ENCODE measurements at regions not wholly inside any gene's neighbourhood (a gene's known extent, or its start where the extent isn't known, plus 50 kb on each side); places are given as distances from the start of the nearest gene placed in this dataset.

GRCh38 chr21:28230559-28230958 lies 762.1 kb downstream of the LTN1 start:
- Histone ChIP-seq H4K20me1 (ENCODE audit: insufficient read depth, low read length) (no peaks in the 10 kb centered on the region), H3K79me2 (ENCODE audit: insufficient read depth, low read length) (no peaks in the 10 kb centered on the region), H3K27me3 (ENCODE audit: insufficient read depth, low read length, poor library complexity) (no peaks in the 10 kb centered on the region), H3K4me1 (ENCODE audit: insufficient read depth, low read length) (no peaks in the 10 kb centered on the region), H3K4me3 (ENCODE audit: low read depth in 1 of 2, low read length in 2 of 2) (no peak overlapping the region), H3K9me3 (ENCODE audit: insufficient read depth, low read length, severe bottlenecking) (no peaks in the 10 kb centered on the region), H2AFZ (ENCODE audit: low read depth, low read length) (no peak overlapping the region), H3K27ac (ENCODE audit: low read length) (no peak overlapping the region), H3K9ac (ENCODE audit: low read depth, low read length) (no peak overlapping the region), H3K4me2 (ENCODE audit: insufficient read depth, low read length) (no peak overlapping the region), H3K36me3 (ENCODE audit: insufficient read depth, low read length) (no peaks in the 10 kb centered on the region)
- DNase-seq, result no peak
- TF ChIP-seq CTCF (IDR thresholded peaks at IDR 0.05; ENCODE audit: borderline replicate concordance, extremely low read depth, low read length, poor library complexity, severe bottlenecking) (no peak), EZH2 (IDR thresholded peaks at IDR 0.05; ENCODE audit: borderline replicate concordance, low read depth, low read length, severe bottlenecking) (no peak)
- ATAC-seq (ENCODE audit: insufficient read depth, low read depth), result no peak

DNA sequence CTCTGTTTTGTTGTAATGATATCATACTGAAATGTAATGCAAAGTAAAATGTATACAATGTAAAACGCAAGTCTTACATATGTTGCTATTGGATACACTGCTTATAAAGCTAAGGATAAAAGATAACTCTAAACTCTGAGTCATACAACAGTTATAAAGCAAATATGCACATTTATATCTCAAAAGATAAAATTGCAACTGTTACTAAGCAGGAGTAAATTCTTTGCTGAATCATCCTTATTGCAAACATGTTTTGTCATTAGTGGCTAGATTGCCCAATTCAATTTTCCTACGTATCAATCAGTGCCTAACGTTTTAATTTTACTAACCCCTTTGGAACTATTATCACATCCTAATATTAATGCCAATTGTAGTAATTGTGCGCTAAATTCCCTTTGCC lies 762.9 kb downstream of the LTN1 start:
- H2AFZ ChIP-seq (ENCODE audit: low read depth, low read length), result no peak overlapping the region
- no peaks in the 10 kb centered on the region for H3K9me3 ChIP-seq (ENCODE audit: insufficient read depth, low read length, severe bottlenecking)
- H3K79me2 ChIP-seq (ENCODE audit: insufficient read depth, low read length), result no peaks in the 10 kb centered on the region
- no peak overlapping the region for H3K27ac ChIP-seq (ENCODE audit: low read length)
- no peak overlapping the region for H3K9ac ChIP-seq (ENCODE audit: low read depth, low read length)
- TF ChIP-seq EZH2 (IDR thresholded peaks at IDR 0.05; ENCODE audit: borderline replicate concordance, low read depth, low read length, severe bottlenecking) (no peak), CTCF (IDR thresholded peaks at IDR 0.05; ENCODE audit: borderline replicate concordance, extremely low read depth, low read length, poor library complexity, severe bottlenecking) (no peak)
- no peaks in the 10 kb centered on the region for H3K36me3 ChIP-seq (ENCODE audit: insufficient read depth, low read length)
- DNase-seq (no peak), ATAC-seq (ENCODE audit: insufficient read depth, low read depth) (no peak)
- no peaks in the 10 kb centered on the region for H3K4me1 ChIP-seq (ENCODE audit: insufficient read depth, low read length)
- H4K20me1 ChIP-seq (ENCODE audit: insufficient read depth, low read length), result no peaks in the 10 kb centered on the region
- no peak overlapping the region for H3K4me2 ChIP-seq (ENCODE audit: insufficient read depth, low read length)
- no peaks in the 10 kb centered on the region for H3K27me3 ChIP-seq (ENCODE audit: insufficient read depth, low read length, poor library complexity)
- H3K4me3 ChIP-seq (ENCODE audit: low read depth in 1 of 2, low read length in 2 of 2), result no peak overlapping the region

GRCh38 chr21:28228636-28228995 lies 764.1 kb downstream of the LTN1 start:
- H3K27ac ChIP-seq (ENCODE audit: low read length), result no peak overlapping the region
- TF ChIP-seq CTCF (IDR thresholded peaks at IDR 0.05; ENCODE audit: borderline replicate concordance, extremely low read depth, low read length, poor library complexity, severe bottlenecking), result no peak
- no peak for TF ChIP-seq EZH2 (IDR thresholded peaks at IDR 0.05; ENCODE audit: borderline replicate concordance, low read depth, low read length, severe bottlenecking)
- H3K4me2 ChIP-seq (ENCODE audit: insufficient read depth, low read length), result no peak overlapping the region
- no peaks in the 10 kb centered on the region for H3K4me1 ChIP-seq (ENCODE audit: insufficient read depth, low read length)
- no peaks in the 10 kb centered on the region for H3K36me3 ChIP-seq (ENCODE audit: insufficient read depth, low read length)
- ATAC-seq (ENCODE audit: insufficient read depth, low read depth) (no peak), DNase-seq (no peak)
- no peaks in the 10 kb centered on the region for H3K27me3 ChIP-seq (ENCODE audit: insufficient read depth, low read length, poor library complexity)
- no peak overlapping the region for H2AFZ ChIP-seq (ENCODE audit: low read depth, low read length)
- no peaks in the 10 kb centered on the region for H3K9me3 ChIP-seq (ENCODE audit: insufficient read depth, low read length, severe bottlenecking)
- no peak overlapping the region for H3K9ac ChIP-seq (ENCODE audit: low read depth, low read length)
- H3K79me2 ChIP-seq (ENCODE audit: insufficient read depth, low read length), result no peaks in the 10 kb centered on the region
- H3K4me3 ChIP-seq (ENCODE audit: low read depth in 1 of 2, low read length in 2 of 2), result no peak overlapping the region
- H4K20me1 ChIP-seq (ENCODE audit: insufficient read depth, low read length), result no peaks in the 10 kb centered on the region
